ENCODE measurements at regions not wholly inside any gene's neighbourhood (a gene's known extent, or its start where the extent isn't known, plus 50 kb on each side); places are given as distances from the start of the nearest gene placed in this dataset.
A peak's percentile ranks its signal among the peaks of the same experiment; 100 is the strongest.

DNA sequence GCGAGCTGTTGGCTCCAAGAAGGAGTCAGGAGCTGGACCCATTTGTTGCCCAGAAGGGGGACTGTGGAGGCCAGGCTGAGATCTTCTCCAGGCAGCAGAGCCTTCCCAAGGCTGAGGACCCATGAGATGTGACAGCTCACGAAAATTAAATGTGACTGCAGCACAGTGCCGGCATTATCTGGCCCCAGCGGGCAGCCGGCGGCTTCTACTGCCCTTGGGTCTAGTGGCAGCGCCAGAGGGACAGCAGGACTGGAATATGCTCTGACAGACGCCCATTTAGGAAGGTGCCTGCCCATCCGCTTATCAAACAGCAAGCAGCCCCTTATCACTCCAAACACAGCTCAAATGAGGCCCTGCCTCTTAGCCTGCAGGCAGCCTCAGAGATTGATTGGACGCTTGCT lies 122.9 kb upstream of the LYZL2 start:
- TF ChIP-seq, protein P1, sequence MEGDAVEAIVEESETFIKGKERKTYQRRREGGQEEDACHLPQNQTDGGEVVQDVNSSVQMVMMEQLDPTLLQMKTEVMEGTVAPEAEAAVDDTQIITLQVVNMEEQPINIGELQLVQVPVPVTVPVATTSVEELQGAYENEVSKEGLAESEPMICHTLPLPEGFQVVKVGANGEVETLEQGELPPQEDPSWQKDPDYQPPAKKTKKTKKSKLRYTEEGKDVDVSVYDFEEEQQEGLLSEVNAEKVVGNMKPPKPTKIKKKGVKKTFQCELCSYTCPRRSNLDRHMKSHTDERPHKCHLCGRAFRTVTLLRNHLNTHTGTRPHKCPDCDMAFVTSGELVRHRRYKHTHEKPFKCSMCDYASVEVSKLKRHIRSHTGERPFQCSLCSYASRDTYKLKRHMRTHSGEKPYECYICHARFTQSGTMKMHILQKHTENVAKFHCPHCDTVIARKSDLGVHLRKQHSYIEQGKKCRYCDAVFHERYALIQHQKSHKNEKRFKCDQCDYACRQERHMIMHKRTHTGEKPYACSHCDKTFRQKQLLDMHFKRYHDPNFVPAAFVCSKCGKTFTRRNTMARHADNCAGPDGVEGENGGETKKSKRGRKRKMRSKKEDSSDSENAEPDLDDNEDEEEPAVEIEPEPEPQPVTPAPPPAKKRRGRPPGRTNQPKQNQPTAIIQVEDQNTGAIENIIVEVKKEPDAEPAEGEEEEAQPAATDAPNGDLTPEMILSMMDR (IDR thresholded peaks at IDR 0.05; ENCODE audit: low read depth, low read length) = no peak
- Histone ChIP-seq H3K9me3 (no peaks in the 10 kb centered on the region), H3K27me3 (no peaks in the 10 kb centered on the region), H3K4me3 (ENCODE audit: low read depth, low read length) (peak overlapping the region; percentile 32), H3K4me1 (peaks cover 39% of the 10 kb centered on the region), H3K36me3 (no peaks in the 10 kb centered on the region)
- DNase-seq = peak; percentile 87

DNA sequence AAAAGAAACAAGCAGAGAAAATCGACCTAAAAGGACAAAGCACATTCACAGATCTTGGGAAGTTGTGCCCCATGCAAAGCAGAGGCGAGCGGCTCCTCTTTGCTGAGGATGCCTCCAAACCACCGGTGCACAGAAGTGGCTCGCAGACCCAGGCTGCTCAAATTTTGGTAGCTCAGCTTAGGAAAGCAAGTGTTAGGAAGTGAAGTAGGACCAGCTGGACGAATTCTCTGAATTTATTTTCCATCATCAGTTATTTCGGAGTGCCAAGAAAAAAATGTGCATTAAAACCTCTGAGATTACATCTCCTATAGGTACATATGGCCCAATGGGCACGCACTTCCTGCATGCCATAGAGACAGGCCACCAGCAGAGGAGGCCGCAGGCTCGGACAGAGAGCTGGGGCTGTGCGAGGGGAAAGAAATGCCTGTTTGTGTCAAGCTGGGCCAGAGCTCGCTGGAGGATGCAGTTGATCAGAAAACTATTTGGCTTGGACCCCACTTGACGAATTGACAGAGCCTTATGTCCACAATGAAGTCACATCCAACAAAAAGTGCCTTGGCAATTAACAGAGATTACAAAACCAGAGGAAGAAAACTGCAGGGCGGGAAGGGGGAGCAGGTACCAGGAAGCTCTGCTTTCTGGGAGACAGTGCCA lies 122.3 kb upstream of the LYZL2 start:
- Histone ChIP-seq H3K36me3 (no peaks in the 10 kb centered on the region), H3K27me3 (no peaks in the 10 kb centered on the region), H3K4me1 (peaks cover 43% of the 10 kb centered on the region), H3K4me3 (ENCODE audit: low read depth, low read length) (peak overlapping the region; percentile 32), H3K9me3 (no peaks in the 10 kb centered on the region)
- TF ChIP-seq, protein P1 (IDR thresholded peaks at IDR 0.05; ENCODE audit: low read depth, low read length) = peak; percentile 88
- DNase-seq = peak; percentile 76

DNA sequence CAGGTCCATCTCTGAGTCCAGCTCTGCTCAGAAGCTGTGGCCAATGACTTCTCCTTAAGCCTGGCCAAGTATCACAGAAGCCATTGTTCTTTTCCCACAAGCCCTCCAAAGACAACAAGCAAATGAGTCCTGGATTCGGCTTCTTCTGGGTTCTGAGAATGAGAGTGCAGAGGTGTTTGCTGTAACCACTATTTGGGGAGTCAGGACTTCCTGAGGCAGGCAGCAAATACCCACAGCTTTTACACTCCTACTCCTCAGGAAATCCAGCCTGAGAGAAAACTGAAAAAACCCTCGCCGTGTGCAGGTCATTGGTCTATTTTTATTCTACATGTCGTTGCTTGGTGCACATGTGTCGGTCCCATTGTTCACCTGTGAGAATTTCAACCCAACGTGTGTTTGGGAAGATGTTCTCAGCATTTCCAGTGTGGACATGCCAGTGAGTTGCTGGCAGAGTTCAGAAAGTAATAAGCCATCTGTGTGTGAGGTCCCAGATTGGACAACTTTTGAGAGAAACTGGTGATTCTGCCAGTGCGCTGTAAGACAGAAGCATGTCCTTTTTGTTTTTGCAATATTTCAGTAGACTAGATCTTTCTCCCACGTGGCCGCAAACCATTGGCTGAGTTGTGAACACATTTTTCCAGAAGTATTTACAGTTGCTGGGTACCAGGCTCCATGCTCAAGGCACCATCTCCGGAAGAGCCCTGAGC lies 121.6 kb upstream of the LYZL2 start:
- no peaks in the 10 kb centered on the region for H3K27me3 ChIP-seq
- H3K4me1 ChIP-seq = peaks cover 43% of the 10 kb centered on the region
- TF ChIP-seq, protein P1 (IDR thresholded peaks at IDR 0.05; ENCODE audit: low read depth, low read length) = no peak
- H3K4me3 ChIP-seq (ENCODE audit: low read depth, low read length) = no peak overlapping the region
- no peaks in the 10 kb centered on the region for H3K9me3 ChIP-seq
- DNase-seq = no peak
- H3K36me3 ChIP-seq = no peaks in the 10 kb centered on the region

DNA sequence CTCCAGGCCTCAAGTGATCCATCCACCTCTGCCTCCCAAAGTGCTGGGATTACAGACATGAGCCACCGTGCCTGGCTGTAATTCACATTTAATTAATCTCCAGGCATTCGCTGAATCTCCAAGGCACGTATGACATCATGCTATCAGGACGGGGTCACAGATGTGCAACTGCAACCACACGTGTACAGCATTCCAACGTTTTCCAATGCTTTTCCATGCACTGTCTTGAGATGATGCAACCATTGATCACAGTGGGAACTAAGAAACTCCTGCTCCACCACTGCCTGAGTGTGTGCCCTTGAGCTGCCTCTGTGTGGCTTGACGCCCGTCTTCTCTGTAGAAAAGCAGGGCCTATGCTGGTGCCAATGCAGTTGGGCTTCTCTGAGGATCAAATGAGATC lies 119.8 kb upstream of the LYZL2 start:
- H3K36me3 ChIP-seq = no peaks in the 10 kb centered on the region
- H3K9me3 ChIP-seq = no peaks in the 10 kb centered on the region
- DNase-seq = no peak
- TF ChIP-seq, protein P1 (IDR thresholded peaks at IDR 0.05; ENCODE audit: low read depth, low read length) = no peak
- no peaks in the 10 kb centered on the region for H3K27me3 ChIP-seq
- peaks cover 43% of the 10 kb centered on the region for H3K4me1 ChIP-seq
- no peak overlapping the region for H3K4me3 ChIP-seq (ENCODE audit: low read depth, low read length)

DNA sequence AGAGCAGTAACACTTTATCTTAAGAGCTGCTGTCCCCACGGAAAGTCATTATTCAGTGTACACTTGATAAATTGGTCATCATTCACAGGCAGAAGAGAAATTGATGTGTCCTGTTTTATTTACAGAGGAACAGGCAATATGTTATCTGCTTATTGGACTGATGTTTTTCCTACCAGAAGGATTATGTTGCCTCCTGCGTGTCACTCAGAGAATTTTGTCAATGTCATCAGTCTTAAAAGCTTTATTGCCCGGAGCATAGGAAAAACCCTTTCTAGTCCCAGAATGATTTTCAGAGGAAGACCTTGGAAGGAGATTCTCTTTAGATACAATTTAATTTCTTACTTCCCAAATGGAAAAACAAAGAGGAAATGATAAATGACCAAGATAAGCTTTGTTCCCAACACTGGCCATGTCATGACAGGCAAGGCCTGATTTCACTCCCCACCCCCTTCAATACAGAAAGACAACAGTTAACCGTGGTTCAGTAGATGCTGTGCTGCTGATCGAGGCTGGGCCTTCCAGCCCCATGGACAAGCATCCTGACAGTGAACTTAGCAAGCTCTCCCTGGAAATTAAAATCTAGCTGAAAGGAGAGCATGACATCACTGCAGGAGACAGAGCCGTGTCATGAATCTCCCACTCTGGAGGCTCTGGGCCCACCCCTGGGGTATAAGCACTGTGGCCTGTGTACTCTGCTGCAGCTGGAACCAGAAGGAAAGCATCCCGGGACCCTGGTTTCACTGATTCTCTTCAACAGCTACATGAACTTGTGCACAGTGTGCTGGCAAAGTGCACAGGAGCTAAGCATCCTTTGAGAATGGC lies 118.8 kb upstream of the LYZL2 start:
- peaks cover 38% of the 10 kb centered on the region for H3K4me1 ChIP-seq
- no peaks in the 10 kb centered on the region for H3K9me3 ChIP-seq
- peak; percentile 70 for DNase-seq
- H3K36me3 ChIP-seq = no peaks in the 10 kb centered on the region
- TF ChIP-seq, protein P1 (IDR thresholded peaks at IDR 0.05; ENCODE audit: low read depth, low read length) = no peak
- H3K27me3 ChIP-seq = no peaks in the 10 kb centered on the region
- no peak overlapping the region for H3K4me3 ChIP-seq (ENCODE audit: low read depth, low read length)

Measured in BE2C (cell line).